Globus pallidus (tissue), 1 donor: ENCODE measurements at regions not wholly inside any gene's neighbourhood (a gene's known extent, or its start where the extent isn't known, plus 50 kb on each side); places are given as distances from the start of the nearest gene placed in this dataset.

Experiments
- DNase-seq: peaks from one replicate; pipeline ENCODE4 v3.0.0-alpha.2; 2015; ENCODE audit warnings: low spot score

DNA sequence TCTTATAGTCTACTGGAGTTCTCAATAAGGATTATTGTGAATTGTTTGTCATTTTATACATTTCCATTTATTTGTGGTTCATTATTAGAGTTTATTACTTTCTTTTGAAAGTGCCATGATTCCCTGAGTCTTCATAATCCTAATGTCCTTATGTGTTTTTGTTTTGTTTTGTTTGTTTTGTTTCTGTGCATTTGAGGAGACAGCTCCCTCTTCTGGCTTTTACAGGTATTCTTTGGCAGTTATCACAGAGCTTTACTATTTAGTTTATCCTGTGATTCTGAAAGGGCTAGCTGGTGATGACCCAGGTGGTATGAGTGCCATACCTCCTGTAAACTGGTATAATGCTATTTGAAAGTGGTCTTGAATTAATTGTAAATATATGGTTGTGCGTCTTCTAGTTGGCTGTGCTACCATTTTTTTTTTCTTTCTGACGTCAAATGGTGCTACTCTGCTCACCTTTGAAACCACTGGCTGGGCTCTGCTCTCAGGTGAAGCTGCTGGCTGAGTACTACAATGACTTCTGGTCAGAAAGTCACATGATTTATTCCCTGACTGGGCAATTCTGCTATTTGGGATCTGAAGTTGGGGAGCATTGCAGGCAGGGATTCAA, 751.2 kb downstream of the JRKL start:
- DNase-seq, result no peak

DNA sequence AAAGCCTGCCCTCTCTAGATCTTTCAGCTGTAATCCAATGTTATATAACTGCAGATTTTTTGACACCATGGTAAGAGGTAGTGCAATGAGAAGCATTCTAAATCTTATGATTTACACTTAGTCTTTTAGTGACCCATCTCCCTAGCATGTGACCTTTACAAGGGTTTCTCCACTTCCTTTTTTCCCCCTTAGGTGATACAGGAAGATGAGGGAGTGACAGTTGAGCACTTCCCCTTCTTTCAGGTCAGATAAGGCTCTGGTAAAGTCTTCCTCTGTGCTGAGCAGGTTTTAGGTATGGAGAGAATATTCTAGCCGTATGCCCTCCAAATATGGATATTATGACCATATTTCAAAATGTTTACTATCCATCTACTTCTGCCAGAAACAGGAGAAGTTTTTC, 753.6 kb downstream of the JRKL start:
- DNase-seq, result no peak

DNA sequence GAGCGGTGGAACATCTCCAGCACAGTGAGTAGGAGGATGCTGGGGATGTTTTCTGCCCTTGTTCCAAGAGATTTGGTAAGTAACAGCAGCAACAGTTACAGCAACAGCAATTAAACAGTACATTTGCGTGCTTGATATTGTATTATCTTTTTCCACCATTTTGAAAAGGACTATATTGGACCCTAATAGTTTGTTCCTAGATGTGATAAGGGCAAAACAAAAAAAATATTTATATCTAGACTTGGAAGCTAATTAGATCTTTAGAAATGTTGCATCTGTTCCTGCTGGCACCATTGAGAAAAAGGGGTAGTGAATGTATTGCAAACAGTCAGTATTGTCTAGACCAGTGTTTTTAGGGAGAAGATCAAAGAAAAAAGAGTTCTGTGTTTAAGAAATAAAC, 759.9 kb downstream of the JRKL start:
- no peak for DNase-seq

DNA sequence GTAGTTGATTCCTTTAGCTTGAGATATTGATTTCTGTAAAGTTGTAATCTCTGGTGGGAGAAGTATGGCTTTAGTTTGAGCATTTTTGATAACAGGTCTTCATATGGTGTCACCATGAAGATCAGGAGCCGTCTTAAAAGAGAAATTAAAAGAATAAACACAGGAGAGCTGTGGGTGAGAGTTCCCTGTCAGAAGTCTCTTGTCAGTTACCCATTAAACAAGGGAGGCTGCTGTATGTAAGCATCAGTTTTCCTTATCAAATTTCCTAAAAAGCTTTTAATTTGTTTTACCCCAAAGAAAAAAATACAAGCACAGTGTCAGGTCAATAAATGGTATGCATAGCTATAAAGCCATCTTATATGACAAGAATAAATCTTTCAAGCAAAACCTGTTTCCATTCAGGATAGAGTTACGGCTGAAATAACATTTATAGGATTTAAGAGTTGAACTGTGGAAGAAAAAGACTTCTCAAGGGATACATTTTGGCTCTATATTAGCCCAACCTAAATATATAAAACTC, 767.5 kb downstream of the JRKL start:
- DNase-seq, result no peak

DNA sequence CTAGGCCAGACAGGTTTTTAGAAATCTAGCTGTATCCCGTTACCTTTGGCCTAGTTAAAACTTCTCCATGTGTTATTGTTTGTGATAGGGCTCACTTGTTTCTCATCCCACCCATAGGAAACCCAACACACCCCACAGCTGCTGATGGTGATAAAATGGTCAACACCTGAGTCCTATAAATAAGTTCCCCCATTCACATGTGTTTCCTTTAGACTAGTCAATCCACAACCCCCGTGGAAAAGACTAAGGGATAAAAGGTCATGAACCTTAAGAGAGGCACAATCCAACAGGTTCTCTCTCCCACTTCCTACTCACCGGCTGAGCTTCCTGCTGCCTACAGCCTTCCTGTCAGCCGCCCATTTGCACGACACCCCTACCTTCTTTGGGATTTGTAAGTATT, 768.4 kb downstream of the JRKL start:
- no peak for DNase-seq

DNA sequence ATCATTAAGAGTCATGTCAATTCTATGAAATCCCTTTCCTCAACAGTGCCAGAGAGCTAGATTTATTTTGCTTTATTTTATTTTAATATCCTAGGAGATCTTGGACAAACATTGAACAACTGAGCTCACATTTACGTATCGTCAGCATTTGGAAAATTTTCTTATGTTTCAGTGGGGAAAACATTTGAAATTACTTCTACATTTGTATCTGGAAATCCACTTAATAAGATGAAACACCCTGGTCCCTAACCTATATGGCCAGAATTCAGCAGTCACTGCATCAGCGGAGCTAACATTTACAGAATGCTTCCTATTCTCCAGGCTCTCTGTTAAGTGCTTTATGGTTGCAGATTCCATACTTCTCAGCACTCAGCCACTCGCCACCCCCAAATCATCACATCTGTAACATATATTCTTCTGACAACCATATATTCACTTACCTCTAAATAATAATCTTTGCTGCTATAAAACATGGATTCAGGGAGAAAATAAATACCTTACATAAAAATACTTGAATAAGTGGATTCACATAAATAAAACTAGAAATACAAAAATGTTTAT, 773.9 kb downstream of the JRKL start:
- no peak for DNase-seq

DNA sequence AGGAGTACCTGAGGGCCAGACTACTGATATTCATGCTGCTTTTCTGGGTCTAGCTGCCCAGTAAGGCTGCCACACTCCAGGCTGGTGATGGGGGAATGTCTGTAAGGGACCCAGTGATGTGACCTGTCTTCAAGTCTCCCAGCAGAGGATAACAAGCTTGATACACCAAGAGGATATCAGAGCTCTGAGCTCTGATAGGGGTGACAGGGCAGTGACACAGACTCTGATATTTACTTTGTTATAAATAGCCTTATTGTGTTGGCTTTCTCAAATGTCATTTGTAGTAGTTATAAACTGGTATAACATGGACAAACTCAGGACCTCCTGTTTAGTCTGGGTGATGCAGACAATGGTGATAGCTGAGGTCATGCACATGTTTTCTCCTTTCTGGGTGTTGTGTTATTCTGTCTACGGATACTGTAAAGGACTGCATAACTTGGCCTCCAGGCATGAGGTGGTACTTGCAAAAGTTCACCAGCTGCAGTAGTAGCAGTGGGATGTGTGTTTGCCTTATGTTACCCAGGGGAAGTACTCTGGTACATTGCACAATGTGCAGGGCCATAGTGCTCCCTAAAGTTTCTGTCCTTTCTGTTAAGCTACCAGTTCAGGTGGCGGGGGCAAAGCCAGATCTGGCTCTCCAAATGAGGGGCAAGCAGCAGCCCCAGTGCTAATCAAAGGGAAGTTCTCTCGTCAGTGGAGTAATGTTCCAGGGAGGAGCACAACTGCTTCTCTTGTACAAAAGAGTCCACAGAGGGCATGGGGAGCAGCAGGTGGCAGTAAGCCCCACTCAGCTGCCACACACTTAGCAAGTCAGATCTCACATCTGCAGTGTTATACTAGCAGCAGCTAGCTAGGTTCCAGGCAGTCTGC, 812.2 kb downstream of the JRKL start:
- no peak for DNase-seq

DNA sequence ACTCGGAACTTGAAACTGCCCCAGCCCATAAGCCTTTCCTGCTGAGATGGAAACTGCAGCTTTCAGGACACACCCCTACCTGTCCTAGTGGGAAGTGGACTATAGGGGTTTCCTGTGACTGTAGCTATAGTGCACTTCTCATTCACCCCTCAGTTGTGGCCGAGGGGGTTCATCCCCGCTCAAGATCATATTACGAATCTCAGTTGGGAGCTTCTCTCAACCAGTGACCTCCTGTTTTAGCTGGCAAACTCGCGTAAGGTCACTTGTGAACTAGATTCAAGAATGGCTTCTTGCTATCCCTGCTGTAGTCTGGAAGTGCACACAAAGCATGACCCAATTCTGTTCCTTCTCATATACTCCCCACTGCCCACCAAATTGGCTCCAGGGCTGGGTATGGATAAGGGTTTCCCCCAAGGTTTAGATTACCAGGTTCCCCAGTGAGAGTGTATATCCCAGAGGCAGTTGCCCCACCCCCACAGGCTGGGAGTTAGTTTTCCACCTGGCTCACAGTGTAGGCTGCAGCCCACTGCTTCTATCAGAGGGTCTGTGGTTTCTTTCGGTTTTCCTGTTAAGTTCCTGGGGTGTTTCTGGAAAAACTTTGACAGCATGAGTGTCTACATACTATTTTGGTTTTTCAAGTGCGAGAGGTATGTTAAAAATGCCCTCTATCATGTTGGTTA, 812.9 kb downstream of the JRKL start:
- no peak for DNase-seq

DNA sequence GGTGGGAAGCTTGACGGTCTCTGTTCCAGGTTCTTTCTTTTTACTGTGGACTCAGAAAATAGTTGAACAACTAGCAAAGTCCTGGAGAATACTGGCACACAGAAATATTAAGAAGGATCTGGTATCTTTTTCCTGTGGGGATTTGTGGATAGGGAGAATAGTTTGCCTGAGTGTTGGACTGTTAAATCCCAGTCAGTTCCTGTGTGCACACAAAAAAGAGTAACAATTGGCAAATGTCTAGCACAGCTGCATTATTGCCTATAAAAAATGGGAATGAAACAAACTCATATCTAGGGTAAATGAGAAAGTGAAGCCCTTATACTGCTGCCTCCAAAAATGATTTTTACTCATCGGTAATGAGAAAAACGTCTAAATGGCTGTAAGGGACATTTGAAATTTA, 828.2 kb downstream of the JRKL start:
- no peak for DNase-seq

DNA sequence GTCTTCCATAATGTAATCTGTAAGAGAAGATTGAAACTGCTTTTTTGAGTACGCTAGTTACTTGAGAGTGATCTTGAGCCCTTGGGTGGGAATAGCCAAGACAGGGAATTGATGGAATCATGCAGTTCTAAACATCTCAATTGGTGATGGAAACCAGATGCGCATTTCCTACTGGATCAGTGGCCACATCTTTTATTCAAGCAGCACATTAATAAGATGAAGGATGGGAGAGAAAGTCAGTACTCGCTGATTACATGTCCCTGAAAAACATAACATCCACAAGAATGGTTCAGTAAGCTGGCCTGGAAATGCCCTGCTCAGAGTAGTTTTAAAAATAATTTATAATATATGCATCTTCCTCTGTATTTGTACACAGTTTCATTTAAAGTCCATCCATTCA, 833.8 kb downstream of the JRKL start:
- no peak for DNase-seq

DNA sequence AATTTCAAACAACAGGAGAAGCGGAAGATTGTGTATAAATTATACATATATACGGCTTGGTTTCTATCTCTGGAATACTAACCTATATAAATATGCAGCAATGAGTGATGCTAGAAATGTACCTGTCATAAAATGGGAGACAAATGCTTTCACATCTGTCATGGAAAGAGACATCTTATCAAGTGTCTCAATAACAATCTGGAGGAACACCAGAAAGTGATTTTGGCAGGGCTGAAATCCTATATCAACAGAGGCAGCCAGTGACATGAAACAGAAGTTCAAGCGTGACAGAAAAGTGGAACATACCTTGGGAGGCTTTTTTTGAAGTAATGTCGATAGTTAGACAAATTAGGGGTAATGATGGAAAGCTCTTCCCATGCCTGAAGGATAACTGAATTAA, 834.6 kb downstream of the JRKL start:
- DNase-seq, result no peak

DNA sequence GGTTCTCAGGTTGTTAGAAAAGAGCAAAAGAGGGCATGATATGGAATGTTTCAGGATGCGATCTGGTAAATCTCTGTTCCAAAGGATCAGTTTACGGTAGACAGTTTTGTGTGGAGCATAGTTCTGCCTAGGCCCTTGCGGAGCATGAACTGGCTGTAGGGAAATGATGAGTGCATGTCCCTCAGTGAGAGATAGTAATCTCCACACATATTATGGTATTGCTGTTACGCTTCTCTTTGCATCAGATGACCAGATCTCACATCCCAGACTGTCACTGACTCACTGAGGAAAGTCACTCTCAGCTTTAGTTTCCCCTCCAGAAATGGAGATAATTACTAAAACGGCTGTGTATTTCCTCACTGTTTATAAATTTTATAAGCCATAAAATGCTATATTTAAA, 836.0 kb downstream of the JRKL start:
- no peak for DNase-seq

DNA sequence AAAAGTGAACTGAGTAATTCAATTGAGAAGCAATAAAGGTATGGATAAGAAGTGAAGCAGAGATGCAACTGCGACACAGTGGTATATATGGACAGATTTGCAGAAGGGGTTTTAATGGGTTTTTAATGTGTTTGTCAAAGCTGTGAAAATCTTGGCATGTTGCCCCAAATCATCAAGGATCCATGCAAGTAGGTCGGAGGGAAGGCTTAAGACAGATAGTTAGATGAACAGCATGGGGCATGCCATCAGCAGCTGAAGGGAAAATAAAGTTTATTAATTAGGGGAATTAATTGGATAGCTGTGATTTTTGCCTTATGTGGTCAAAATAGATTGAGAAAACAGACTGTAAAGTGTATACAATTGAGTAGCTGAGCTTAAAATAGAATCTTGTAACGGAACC, 840.1 kb downstream of the JRKL start:
- no peak for DNase-seq

DNA sequence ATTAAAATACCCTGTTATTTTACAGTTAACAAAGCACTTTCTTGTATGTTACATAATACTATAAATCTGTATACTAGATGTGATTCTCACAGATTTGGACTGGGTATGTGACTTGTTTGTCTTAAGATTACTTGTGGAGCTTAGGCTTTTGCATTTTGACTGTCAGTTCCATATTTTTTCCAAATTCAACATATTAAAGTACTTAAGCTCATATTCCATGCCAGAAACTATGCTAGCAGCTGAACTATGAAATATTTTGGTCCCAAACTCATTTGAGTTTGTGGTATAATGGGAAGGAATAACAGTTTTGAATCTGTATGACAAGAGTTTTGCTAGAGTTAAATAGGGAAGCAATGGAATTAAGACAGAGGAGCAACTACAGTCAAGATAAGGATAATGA, 841.4 kb downstream of the JRKL start:
- DNase-seq, result no peak

DNA sequence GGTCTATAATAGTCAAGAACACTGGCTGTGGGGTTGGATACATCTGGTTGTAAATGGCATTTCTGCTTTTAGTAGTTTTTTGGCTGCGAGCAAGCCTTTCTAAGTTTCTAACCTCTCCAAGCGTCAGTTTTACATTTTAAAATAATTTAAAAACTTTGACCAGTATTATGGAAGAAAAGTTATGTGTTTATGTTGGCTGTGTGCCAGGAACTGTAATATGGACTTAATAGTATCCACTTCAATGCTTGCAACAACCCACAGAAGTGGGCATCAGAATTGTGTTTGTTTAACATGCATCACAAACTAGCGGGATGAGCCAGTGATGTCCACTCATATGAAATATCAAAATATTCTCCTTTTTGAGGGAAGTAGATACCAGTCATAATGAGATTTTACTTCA, 844.2 kb downstream of the JRKL start:
- no peak for DNase-seq

DNA sequence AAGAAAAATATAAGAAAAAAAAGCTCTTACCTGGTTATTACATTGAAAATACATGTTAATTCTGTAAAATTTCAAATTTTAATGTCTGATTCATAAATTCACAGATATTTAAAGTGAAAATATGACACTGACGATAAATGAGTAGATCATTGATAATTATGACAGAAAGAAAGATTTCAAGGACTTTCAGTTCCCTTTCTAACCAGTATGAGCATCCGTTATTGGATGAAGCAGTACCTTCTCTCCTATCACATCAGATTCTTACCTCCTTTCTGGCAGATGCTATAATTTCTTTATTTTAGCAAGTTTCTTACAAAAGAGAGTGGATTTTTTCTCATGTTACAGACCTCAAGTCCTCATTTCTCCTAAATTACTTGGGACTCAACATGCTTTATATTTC, 847.3 kb downstream of the JRKL start:
- DNase-seq, result no peak

DNA sequence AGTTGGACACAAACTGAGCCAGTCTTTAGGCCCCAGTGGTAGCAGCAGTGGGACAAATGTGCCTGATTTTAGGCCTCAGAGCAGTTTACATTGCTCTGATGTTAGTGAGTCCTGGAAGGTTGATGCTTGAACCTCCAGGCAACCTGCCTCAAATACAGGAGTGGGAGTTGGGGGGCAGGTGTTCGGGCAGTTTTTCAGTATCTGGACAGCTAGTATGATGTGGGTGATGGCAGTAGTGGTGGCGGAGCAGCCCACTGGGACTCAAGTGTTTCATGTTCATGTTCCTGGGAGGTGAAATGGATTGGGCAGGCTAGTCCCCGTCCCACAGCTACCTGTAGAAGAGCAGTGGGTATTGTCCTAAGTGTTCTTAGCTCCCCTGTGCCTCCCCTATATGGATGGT, 857.8 kb downstream of the JRKL start:
- DNase-seq, result no peak

DNA sequence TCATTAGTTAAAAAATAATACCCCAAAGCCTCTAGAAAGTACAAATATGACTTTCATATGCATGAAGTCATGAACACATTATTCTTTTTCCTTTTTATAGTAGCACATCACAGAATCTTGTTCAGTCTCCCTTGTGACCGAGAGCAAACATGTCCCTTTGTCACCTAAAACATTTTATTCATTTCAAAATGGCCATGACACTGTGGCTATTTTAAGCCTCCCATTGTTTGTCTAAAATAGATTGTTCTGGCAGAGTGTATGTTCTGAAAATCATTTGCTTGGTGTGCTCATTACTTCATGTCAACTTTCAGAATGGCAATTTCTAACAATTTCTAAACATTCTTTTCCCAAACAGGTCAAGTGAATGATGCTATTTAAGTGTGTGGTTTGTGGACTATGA, 865.0 kb downstream of the JRKL start:
- DNase-seq, result no peak

DNA sequence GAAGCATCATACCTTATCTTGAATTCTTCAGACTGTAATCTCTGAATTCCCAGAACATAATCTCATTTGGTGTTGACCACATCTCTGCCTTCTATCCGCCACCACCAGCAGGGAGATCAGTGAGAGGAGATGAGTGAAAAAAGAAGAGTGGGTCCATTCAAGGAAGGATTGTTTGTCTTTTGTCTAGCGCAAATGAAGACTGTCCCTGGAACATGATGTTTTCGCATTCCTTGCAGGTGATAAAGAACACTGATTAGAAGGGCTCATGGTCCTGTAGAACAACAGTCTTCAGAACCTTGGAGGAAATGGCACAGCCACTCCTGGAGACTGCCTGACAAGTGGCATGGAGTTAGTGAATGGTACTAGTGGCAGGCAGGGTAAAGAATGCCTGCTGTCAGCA, 869.6 kb downstream of the JRKL start:
- DNase-seq, result no peak

DNA sequence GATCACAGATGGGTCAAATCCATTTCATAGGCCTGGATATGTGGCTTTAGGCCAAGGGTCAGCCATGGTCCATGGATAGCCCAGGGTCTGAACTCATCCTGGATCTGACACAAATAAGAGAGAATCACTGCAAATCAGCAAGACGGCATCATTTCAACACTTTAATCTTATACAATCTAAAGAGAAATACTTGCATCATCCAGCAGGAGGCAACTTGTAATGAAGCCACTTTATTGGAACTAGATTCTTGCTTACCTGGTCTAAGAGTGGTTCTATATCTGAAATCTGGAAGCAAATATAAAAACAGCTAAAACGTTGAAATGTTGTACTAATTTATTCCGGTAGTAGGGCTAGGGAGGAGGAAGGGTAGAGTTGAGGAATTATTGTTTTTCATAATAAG, 870.1 kb downstream of the JRKL start:
- no peak for DNase-seq

DNA sequence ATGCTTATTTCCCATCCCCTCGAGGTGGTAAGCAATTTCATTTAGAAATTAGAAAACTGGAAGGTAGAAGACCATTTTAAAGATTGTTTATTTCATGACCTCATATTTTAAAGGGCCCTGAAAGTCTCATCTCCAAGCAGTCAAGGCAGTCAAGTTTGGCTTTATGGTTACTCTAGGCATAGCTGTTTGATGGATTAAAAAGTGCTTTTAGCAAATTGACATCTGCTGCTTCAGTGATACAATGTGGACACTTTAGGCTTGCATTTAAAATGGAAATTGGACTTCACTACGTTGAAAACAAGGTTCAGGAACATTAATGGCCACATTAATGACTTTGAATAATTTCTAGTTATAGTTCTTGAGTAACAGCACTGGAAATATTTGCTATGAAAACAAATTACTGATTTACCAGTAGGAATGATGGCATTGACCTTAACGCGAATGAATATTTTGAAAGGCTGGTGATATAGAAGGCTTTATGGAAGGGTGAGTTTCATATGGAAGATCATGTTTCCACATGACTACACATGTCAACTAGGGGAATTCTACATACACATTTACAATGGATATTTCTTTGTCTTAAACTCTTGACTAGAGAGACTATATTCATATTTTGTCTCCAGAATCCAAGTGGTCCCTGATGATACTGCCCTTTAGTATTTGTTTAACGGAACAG, 873.5 kb downstream of the JRKL start:
- DNase-seq, result no peak

DNA sequence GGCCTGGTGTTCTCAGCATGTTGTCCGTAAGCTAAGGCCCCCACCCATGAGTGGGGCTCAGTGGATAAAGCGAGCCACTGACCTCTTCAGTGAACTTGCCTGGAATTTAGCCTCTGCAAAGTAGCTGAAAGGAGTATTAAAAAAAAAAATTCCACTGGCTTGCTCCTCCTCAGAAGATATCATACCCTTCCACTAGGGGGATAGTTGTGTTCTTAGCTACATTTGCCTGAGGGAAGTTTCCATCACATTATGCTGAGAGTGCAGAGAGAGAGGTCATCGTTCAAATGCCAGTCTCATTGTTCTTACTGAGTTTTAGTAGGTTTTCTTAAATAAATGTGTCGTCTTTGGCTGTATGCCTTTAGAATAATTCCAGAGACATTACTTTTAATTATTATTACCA, 879.7 kb downstream of the JRKL start:
- no peak for DNase-seq
